ENCODE measurements at regions not wholly inside any gene's neighbourhood (a gene's known extent, or its start where the extent isn't known, plus 50 kb on each side); places are given as distances from the start of the nearest gene placed in this dataset.

DNA sequence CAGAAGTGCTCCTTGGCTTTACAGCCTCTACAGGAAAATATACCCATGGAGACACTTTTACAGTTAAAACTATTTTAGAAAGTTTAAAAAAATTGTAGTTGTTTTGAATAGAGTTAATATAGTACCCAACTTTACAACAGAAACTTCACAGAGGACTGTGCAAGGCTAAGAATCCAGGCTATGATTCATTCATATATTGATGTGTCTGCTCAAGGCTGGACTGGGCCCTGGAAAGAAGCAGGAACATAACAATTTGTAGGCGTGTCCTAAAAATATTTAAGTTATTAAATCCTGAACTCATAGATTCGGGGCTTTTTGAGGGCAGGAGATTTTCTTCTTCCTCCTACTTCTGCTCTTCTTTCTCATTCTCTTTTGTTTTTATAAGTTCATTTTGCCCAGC is 291.5 kb upstream of the CCDC179 start:
- no peak overlapping the region for H3K9ac ChIP-seq (ENCODE audit: low read length)
- no peaks in the 10 kb centered on the region for H3K36me3 ChIP-seq (ENCODE audit: control insufficient read depth, insufficient read depth, low read length, severe bottlenecking)
- DNase-seq (ENCODE audit: low read depth), result peak; percentile 37
- no peak overlapping the region for H3K4me3 ChIP-seq (ENCODE audit: low read length)
- no peaks in the 10 kb centered on the region for H3K4me1 ChIP-seq (ENCODE audit: control insufficient read depth, insufficient read depth, low read length)
- H3K27me3 ChIP-seq (replicated peaks; ENCODE audit: control insufficient read depth, insufficient read depth, low read length), result no peaks in the 10 kb centered on the region
- no peaks in the 10 kb centered on the region for H3K9me3 ChIP-seq (ENCODE audit: control insufficient read depth, low read length)

DNA sequence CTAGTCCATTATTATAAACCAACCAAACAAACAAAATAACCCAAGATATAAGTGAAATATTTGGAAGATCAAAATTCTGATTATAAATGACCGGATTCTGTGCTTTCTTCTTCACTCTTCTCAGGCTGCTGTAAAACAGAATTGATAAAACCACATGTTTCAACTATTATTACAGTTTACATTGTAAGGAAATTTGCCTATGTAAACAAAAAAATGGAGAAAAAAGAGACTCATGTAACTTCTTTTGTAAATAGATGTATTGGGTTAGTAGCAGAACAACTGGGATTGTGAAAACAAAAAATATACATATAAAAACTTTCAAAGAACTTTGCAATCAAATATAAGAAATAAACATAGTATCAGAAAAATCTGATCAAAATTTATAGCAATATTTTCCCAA is 295.2 kb upstream of the CCDC179 start:
- H3K4me1 ChIP-seq (ENCODE audit: control insufficient read depth, insufficient read depth, low read length), result no peaks in the 10 kb centered on the region
- H3K4me3 ChIP-seq (ENCODE audit: low read length), result no peak overlapping the region
- H3K27me3 ChIP-seq (replicated peaks; ENCODE audit: control insufficient read depth, insufficient read depth, low read length), result no peaks in the 10 kb centered on the region
- H3K9ac ChIP-seq (ENCODE audit: low read length), result no peak overlapping the region
- no peak for DNase-seq (ENCODE audit: low read depth)
- no peaks in the 10 kb centered on the region for H3K36me3 ChIP-seq (ENCODE audit: control insufficient read depth, insufficient read depth, low read length, severe bottlenecking)
- H3K9me3 ChIP-seq (ENCODE audit: control insufficient read depth, low read length), result no peaks in the 10 kb centered on the region

DNA sequence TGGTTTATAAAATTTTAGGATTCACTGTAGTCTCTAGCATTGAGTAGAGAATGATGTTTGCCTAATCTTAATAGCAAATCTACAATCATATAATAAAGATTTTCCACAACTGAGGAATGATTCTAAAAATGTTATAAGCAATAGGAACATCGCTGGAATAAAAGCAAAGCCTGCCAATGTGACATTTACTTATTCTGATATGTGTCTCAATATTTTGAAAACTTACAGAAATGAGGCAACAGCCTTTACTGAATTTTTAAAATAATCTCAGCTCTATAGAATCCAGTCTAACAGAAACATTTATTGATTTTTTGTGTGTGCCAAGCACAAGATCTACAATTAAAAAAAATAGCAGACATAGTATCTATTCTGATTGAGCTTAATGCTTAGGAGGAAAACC is 303.7 kb upstream of the CCDC179 start:
- no peaks in the 10 kb centered on the region for H3K27me3 ChIP-seq (replicated peaks; ENCODE audit: control insufficient read depth, insufficient read depth, low read length)
- H3K9me3 ChIP-seq (ENCODE audit: control insufficient read depth, low read length), result no peaks in the 10 kb centered on the region
- H3K36me3 ChIP-seq (ENCODE audit: control insufficient read depth, insufficient read depth, low read length, severe bottlenecking), result no peaks in the 10 kb centered on the region
- H3K4me1 ChIP-seq (ENCODE audit: control insufficient read depth, insufficient read depth, low read length), result no peaks in the 10 kb centered on the region
- no peak for DNase-seq (ENCODE audit: low read depth)
- no peak overlapping the region for H3K9ac ChIP-seq (ENCODE audit: low read length)
- no peak overlapping the region for H3K4me3 ChIP-seq (ENCODE audit: low read length)

DNA sequence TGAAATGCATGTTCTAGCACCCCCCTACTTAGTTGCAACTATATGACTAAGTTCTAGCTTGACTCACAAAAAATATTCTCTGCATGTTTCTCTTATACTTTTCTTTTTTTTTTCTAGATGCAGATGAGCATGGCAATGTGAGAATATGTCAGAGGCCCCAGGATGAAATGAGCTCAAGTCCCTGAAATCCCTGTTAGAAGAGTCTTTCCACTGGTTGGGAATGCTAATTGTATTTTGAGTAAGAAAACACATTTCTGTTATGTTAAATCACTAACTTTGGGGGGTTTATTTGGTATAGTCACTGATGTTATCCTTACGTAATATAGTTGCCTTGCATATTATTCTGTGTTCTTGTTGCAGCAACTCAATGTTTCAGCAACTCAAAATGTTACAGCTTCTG is 306.1 kb upstream of the CCDC179 start:
- H3K4me1 ChIP-seq (ENCODE audit: control insufficient read depth, insufficient read depth, low read length), result no peaks in the 10 kb centered on the region
- H3K4me3 ChIP-seq (ENCODE audit: low read length), result no peak overlapping the region
- no peak overlapping the region for H3K9ac ChIP-seq (ENCODE audit: low read length)
- H3K9me3 ChIP-seq (ENCODE audit: control insufficient read depth, low read length), result no peaks in the 10 kb centered on the region
- peak; percentile 17 for DNase-seq (ENCODE audit: low read depth)
- no peaks in the 10 kb centered on the region for H3K27me3 ChIP-seq (replicated peaks; ENCODE audit: control insufficient read depth, insufficient read depth, low read length)
- no peaks in the 10 kb centered on the region for H3K36me3 ChIP-seq (ENCODE audit: control insufficient read depth, insufficient read depth, low read length, severe bottlenecking)

DNA sequence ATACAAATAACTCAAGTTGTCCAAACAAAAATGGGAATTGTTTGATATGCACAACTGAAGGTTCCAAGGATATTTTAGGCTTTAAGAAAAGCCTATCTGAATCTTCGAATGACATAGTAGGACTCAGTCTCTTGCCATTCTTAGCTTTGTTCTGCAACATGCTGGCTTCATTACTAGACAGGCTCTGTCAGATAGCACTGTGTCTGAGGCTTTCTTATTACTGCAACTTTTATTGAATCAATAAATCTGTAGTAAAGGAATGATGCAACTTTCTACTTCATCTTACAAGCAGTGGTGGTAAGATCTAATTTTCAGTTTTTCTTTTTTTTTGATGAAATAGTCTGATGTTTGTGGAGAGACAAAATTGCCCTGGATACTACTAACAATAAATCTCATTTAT is 319.3 kb upstream of the CCDC179 start:
- no peaks in the 10 kb centered on the region for H3K4me1 ChIP-seq (ENCODE audit: control insufficient read depth, insufficient read depth, low read length)
- no peak for DNase-seq (ENCODE audit: low read depth)
- no peak overlapping the region for H3K9ac ChIP-seq (ENCODE audit: low read length)

DNA sequence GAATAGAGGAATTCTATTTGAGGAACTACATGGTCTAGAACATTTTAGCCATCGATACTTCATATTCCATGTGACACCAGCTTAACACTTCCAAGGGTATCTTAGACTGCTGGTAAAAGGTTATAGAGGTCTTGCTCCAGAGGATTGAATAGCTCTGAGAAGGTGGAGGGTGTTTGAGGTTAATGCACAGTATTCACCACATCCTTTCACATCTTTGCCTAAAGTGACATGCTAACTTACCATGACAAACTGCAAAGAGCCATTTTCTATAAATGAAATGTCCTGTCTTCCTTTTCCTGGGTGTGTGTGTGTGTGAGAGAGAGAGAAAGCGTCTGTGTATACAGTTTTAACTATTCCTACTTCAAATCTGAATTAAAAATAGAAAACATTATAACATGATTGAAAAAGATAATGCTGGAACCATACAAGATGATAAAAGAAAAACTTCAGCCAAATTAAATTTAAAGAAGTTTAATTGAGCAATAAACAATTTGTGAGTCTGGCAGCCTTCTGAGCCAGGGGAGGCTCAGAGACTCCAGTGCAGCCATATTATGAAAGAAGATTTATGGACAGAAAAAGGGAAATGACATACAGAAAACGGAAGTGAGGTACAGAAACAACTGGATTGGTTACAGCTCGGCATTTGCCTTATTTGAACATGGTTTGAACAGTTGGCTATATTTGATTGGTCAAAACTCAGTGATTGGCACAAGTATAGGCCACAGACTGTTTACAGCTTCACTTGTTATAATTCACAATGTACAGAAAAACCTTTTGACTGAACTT is 320.9 kb upstream of the CCDC179 start:
- no peak overlapping the region for H3K9ac ChIP-seq (ENCODE audit: low read length)
- no peaks in the 10 kb centered on the region for H3K27me3 ChIP-seq (replicated peaks; ENCODE audit: control insufficient read depth, insufficient read depth, low read length)
- H3K4me1 ChIP-seq (ENCODE audit: control insufficient read depth, insufficient read depth, low read length), result no peaks in the 10 kb centered on the region
- H3K36me3 ChIP-seq (ENCODE audit: control insufficient read depth, insufficient read depth, low read length, severe bottlenecking), result no peaks in the 10 kb centered on the region
- H3K9me3 ChIP-seq (ENCODE audit: control insufficient read depth, low read length), result no peaks in the 10 kb centered on the region
- no peak overlapping the region for H3K4me3 ChIP-seq (ENCODE audit: low read length)
- DNase-seq (ENCODE audit: low read depth), result no peak

More for the DNA sequence above, 319.3 kb upstream of the CCDC179 start:
- no peak overlapping the region for H3K4me3 ChIP-seq (ENCODE audit: low read length)
- no peaks in the 10 kb centered on the region for H3K9me3 ChIP-seq (ENCODE audit: control insufficient read depth, low read length)
- H3K27me3 ChIP-seq (replicated peaks; ENCODE audit: control insufficient read depth, insufficient read depth, low read length), result no peaks in the 10 kb centered on the region
- no peaks in the 10 kb centered on the region for H3K36me3 ChIP-seq (ENCODE audit: control insufficient read depth, insufficient read depth, low read length, severe bottlenecking)

DNA sequence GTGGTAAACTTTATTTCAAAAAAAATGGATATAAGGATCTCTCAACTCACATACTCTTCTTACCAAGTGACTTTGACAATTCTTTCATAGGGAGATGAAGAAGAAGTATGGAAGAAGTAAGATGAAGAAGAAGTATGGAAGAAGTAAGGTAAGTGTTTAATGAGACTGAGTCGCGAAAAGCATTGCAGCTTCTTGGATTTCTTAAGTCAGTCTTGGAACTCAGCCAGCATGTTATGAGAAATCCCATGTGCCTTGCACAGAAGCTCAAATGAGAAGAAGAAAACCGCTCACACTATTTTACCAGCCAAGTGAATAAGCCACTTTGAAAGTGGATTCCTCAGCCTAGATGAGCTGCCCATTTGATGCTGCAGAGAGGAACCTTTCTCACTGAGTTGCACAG is 332.0 kb upstream of the CCDC179 start:
- H3K27me3 ChIP-seq (replicated peaks; ENCODE audit: control insufficient read depth, insufficient read depth, low read length), result no peaks in the 10 kb centered on the region
- no peaks in the 10 kb centered on the region for H3K9me3 ChIP-seq (ENCODE audit: control insufficient read depth, low read length)
- H3K4me1 ChIP-seq (ENCODE audit: control insufficient read depth, insufficient read depth, low read length), result no peaks in the 10 kb centered on the region
- H3K36me3 ChIP-seq (ENCODE audit: control insufficient read depth, insufficient read depth, low read length, severe bottlenecking), result no peaks in the 10 kb centered on the region
- H3K9ac ChIP-seq (ENCODE audit: low read length), result no peak overlapping the region
- DNase-seq (ENCODE audit: low read depth), result no peak
- no peak overlapping the region for H3K4me3 ChIP-seq (ENCODE audit: low read length)

DNA sequence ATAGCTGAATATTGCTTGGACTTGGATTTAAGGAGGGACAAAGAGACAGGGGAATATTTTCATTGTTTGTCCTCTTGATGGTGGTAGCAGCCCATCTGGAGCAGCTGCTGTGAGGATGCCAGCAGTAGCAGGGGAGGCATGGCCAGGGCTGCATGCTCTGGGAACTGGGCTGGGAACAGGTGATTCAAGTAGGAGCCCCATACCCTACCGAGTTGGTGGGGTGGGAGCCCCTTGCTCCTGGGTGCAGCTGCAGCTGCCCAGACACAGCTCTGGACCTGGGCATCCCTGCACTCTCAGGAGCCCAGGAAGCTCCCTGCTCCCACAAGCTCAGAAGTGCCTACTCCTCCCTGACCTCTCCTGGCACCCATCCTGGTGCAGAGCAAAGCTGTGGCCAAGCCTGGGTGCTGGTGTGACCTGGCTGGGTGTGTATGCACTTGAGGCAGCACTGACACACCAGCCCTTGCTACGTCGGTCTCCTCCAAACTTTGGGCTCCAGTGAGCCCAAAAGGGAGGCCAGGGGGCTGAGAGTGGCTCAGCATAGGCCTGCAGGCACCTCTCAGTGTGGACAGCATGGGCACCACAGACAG is 341.8 kb upstream of the CCDC179 start:
- peaks cover 19% of the 10 kb centered on the region for H3K9me3 ChIP-seq (ENCODE audit: control insufficient read depth, low read length)
- H3K4me1 ChIP-seq (ENCODE audit: control insufficient read depth, insufficient read depth, low read length), result peaks cover 11% of the 10 kb centered on the region
- H3K9ac ChIP-seq (ENCODE audit: low read length), result no peak overlapping the region
- H3K4me3 ChIP-seq (ENCODE audit: low read length), result no peak overlapping the region
- no peaks in the 10 kb centered on the region for H3K36me3 ChIP-seq (ENCODE audit: control insufficient read depth, insufficient read depth, low read length, severe bottlenecking)
- DNase-seq (ENCODE audit: low read depth), result no peak
- no peaks in the 10 kb centered on the region for H3K27me3 ChIP-seq (replicated peaks; ENCODE audit: control insufficient read depth, insufficient read depth, low read length)

DNA sequence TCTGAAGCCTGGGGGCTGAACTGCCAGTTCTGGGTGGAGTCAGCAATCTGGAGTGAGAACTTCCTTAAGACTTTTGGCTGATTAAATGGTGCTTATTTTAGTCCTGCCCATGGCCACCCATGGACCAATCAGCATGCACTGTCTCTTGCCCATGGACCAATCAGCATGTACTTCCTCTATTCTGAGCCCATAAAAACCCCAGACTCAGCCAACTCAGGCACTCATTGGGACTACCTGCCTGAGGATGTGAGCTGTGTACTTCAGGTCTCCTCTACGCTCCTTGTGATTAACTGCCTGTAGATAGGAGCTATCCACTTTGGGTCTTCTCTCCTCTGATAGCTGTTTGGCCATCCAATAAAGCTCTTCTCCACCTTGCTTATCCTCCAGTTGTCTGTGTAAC is 342.3 kb upstream of the CCDC179 start:
- Histone ChIP-seq H3K36me3 (ENCODE audit: control insufficient read depth, insufficient read depth, low read length, severe bottlenecking) (no peaks in the 10 kb centered on the region), H3K27me3 (replicated peaks; ENCODE audit: control insufficient read depth, insufficient read depth, low read length) (no peaks in the 10 kb centered on the region), H3K4me3 (ENCODE audit: low read length) (no peak overlapping the region), H3K4me1 (ENCODE audit: control insufficient read depth, insufficient read depth, low read length) (peaks cover 11% of the 10 kb centered on the region), H3K9ac (ENCODE audit: low read length) (no peak overlapping the region), H3K9me3 (ENCODE audit: control insufficient read depth, low read length) (peaks cover 19% of the 10 kb centered on the region)
- DNase-seq (ENCODE audit: low read depth), result no peak

DNA sequence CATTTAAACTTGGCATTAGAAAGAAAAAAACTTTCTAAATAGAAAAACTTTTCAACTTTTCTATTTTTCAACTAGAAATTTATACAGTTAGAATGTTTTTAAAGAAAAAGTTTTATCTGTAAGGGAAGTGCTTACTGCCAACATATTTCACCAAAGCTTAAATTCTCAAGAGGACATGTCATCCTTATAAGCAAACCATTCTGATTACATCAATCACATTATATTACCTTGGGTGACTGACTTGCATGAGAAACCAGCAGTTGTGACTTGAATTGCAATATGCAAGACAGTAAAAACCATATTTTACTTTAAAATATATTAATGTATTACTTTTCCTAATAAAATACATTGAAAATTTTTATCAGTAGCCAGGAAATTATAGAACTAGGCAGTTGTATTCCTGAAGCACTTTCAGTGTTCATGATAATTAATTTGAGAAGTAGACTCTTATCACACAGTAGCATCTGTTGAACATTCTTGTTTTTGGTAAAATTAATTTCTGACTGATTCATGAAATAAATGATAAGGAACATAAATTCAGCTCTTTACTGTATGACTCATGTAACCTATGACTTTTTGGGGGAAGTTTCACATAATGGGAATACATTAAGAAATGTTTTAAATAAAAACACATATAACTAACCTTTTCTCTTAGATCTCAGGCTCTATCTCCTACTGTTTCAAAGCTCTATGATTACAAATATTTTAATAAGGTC is 345.0 kb upstream of the CCDC179 start:
- DNase-seq (ENCODE audit: low read depth), result peak; percentile 36
- Histone ChIP-seq H3K9ac (ENCODE audit: low read length) (no peak overlapping the region), H3K27me3 (replicated peaks; ENCODE audit: control insufficient read depth, insufficient read depth, low read length) (no peaks in the 10 kb centered on the region), H3K4me3 (ENCODE audit: low read length) (no peak overlapping the region), H3K9me3 (ENCODE audit: control insufficient read depth, low read length) (peaks cover 10% of the 10 kb centered on the region), H3K36me3 (ENCODE audit: control insufficient read depth, insufficient read depth, low read length, severe bottlenecking) (no peaks in the 10 kb centered on the region), H3K4me1 (ENCODE audit: control insufficient read depth, insufficient read depth, low read length) (peaks cover 11% of the 10 kb centered on the region)

DNA sequence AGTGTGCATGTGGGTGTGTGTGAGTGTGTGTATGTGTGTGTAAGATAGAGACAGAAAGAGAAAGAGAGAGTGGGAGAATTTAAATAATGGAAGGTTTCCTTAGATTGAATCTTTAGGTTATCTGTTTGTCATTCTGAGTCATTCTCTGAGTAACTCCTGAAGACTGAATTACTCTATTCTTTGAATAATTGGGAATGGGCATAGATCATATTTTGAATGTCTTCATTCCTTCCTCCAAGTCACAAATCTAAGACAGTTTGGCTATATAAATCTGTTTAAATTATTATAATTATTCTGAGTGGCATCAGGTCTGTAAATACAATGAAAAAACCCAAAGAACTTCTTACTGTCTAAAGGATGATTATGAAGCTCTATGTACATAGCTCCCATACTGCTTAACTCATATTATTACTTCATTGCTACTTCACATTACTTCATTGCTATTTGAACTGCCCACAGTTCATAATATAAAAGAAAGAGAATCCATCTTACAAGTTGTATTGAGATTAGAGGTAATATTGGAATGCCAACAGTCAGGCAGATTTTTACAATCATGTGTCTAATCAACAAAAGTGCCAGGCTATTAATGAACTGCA is 346.6 kb upstream of the CCDC179 start:
- peaks cover 10% of the 10 kb centered on the region for H3K9me3 ChIP-seq (ENCODE audit: control insufficient read depth, low read length)
- DNase-seq (ENCODE audit: low read depth), result peak; percentile 14
- no peak overlapping the region for H3K4me3 ChIP-seq (ENCODE audit: low read length)
- H3K36me3 ChIP-seq (ENCODE audit: control insufficient read depth, insufficient read depth, low read length, severe bottlenecking), result no peaks in the 10 kb centered on the region
- H3K27me3 ChIP-seq (replicated peaks; ENCODE audit: control insufficient read depth, insufficient read depth, low read length), result no peaks in the 10 kb centered on the region
- H3K4me1 ChIP-seq (ENCODE audit: control insufficient read depth, insufficient read depth, low read length), result peaks cover 11% of the 10 kb centered on the region
- H3K9ac ChIP-seq (ENCODE audit: low read length), result no peak overlapping the region
